Mucosa of rectum (tissue), 2 donors: ENCODE measurements at regions not wholly inside any gene's neighbourhood (a gene's known extent, or its start where the extent isn't known, plus 50 kb on each side); places are given as distances from the start of the nearest gene placed in this dataset.
"Not testable (repeated sequence)": the region's sequence is repeated elsewhere in the genome, so short reads cannot be mapped to it uniquely, and the experiment has no call there.

ENCODE experiments used
- H3K27ac ChIP-seq, 2 donors: one replicate each; pipeline ENCODE4 v1.7.0; 2013; ENCODE audit warnings: inconsistent platforms in 2 of 2, low read depth in 2 of 2, low read length in 2 of 2
- H3K27me3 ChIP-seq, 2 donors: one replicate each; pipeline ENCODE4 v1.7.0; 2013; ENCODE audit warnings: low read length in 2 of 2; ENCODE audit not compliant: control insufficient read depth in 2 of 2, insufficient read depth in 2 of 2
- H3K36me3 ChIP-seq, 2 donors: one replicate each; pipeline ENCODE4 v1.7.0; 2013; ENCODE audit warnings: low read length in 2 of 2; ENCODE audit not compliant: control insufficient read depth in 2 of 2, insufficient read depth in 2 of 2
- H3K4me1 ChIP-seq, 2 donors: one replicate each; pipeline ENCODE4 v1.7.0; 2013; ENCODE audit warnings: low read length in 2 of 2, mild to moderate bottlenecking in 1 of 2; ENCODE audit not compliant: control insufficient read depth in 2 of 2, insufficient read depth in 2 of 2
- H3K4me3 ChIP-seq, 2 donors: one replicate each; pipeline ENCODE4 v1.7.0; 2013; ENCODE audit warnings: low read length in 2 of 2
- H3K9ac ChIP-seq, 2 donors: one replicate each; pipeline ENCODE4 v1.7.0; 2013; ENCODE audit warnings: low read length in 2 of 2, low read depth in 1 of 2, mild to moderate bottlenecking in 1 of 2
- H3K9me3 ChIP-seq, 2 donors: one replicate each; pipeline ENCODE4 v1.7.0; 2013; ENCODE audit warnings: low read length in 2 of 2; ENCODE audit not compliant: control insufficient read depth in 2 of 2
- donor health status: healthy.
- donor health status: Normal muscosa, but diverticular disease.

GRCh38 chr3:33956206-33956605 is 157.8 kb downstream of the PDCD6IP start:
- peaks cover 0 to 2% of the 10 kb centered on the region in 2 donors for H3K27me3 ChIP-seq
- no peaks in the 10 kb centered on the region for H3K36me3 ChIP-seq
- no peak overlapping the region for H3K27ac ChIP-seq
- no peak overlapping the region for H3K9ac ChIP-seq
- H3K4me1 ChIP-seq = no peaks in the 10 kb centered on the region
- H3K9me3 ChIP-seq = no peaks in the 10 kb centered on the region
- no peak overlapping the region for H3K4me3 ChIP-seq

GRCh38 chr3:33956776-33957175 is 158.3 kb downstream of the PDCD6IP start:
- H3K9ac ChIP-seq = no peak overlapping the region
- no peak overlapping the region for H3K4me3 ChIP-seq
- H3K4me1 ChIP-seq = no peaks in the 10 kb centered on the region
- peaks cover 0 to 2% of the 10 kb centered on the region in 2 donors for H3K27me3 ChIP-seq
- no peaks in the 10 kb centered on the region for H3K36me3 ChIP-seq
- no peak overlapping the region for H3K27ac ChIP-seq
- no peaks in the 10 kb centered on the region for H3K9me3 ChIP-seq

GRCh38 chr3:33957176-33957575 is 158.7 kb downstream of the PDCD6IP start:
- Histone ChIP-seq H3K4me3 (no peak overlapping the region), H3K4me1 (no peaks in the 10 kb centered on the region), H3K9ac (no peak overlapping the region), H3K27me3 (peaks cover 0 to 2% of the 10 kb centered on the region in 2 donors), H3K27ac (no peak overlapping the region), H3K9me3 (no peaks in the 10 kb centered on the region), H3K36me3 (no peaks in the 10 kb centered on the region)

DNA sequence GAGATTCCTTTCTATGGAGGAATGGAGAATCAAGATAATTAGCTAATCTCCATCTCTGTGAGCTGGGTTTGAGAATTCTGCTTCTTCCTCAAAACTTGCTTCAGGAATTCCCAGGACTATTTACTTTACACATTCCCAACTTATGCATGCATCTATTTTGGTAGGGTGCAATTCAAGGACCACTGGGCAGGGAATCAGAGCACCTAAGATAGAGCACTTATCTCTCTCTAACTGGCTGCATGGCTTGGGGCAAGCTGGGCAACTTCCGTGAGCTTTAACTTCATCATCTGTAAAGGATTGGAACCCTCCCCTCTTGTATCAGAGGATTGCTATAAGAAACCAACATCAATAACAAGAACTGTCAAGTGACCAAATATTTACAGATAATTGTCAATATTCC is 160.2 kb downstream of the PDCD6IP start:
- no peak overlapping the region for H3K27ac ChIP-seq
- H3K9me3 ChIP-seq = no peaks in the 10 kb centered on the region
- H3K27me3 ChIP-seq = peaks cover 0 to 2% of the 10 kb centered on the region in 2 donors
- no peak overlapping the region for H3K9ac ChIP-seq
- H3K36me3 ChIP-seq = no peaks in the 10 kb centered on the region
- H3K4me1 ChIP-seq = no peaks in the 10 kb centered on the region
- H3K4me3 ChIP-seq = no peak overlapping the region

DNA sequence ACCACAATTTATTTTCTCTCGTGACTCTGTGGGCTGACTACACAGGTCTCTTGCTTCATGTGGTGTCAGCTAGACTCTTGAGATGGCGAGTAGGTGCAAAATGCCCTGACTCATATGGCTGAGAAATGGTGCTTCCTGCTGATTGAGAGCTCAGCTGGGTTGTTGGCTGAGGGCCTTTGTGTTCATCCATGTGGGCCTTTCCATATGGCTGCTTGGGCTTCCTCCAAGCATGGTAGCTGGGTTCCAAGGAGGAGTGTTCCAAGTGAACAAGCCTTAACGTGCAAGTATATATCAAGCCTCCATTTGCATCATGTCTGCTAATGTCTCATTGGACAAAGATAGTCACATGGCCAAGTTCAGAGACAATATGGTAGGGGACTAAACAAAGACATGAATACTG is 164.0 kb downstream of the PDCD6IP start:
- Histone ChIP-seq H3K4me3 (no peak overlapping the region), H3K36me3 (no peaks in the 10 kb centered on the region), H3K27me3 (no peaks in the 10 kb centered on the region), H3K27ac (no peak overlapping the region), H3K9me3 (no peaks in the 10 kb centered on the region), H3K9ac (no peak overlapping the region), H3K4me1 (no peaks in the 10 kb centered on the region)

DNA sequence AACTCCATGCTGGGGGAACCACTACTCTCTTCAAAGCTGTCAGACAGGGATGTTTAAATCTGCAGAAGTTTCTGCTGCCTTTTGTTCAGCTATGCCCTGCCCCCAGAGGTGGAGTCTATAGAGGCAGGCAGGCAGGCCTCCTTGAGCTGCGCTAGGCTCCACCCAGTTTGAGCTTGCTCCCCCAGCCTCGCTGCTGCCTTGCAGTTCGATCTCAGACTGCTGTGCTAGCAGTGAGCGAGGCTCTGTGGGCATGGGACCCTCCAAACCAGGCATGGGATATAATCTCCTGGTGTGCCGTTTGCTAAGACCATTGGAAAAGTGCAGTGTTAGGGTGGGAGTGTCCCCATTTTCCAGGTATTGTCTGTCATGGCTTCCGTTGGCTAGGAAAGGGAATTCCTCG is 171.8 kb downstream of the PDCD6IP start:
- not testable (repeated sequence) for H3K9ac ChIP-seq, H3K4me1 ChIP-seq, H3K4me3 ChIP-seq, H3K27ac ChIP-seq, H3K36me3 ChIP-seq, H3K27me3 ChIP-seq, H3K9me3 ChIP-seq

DNA sequence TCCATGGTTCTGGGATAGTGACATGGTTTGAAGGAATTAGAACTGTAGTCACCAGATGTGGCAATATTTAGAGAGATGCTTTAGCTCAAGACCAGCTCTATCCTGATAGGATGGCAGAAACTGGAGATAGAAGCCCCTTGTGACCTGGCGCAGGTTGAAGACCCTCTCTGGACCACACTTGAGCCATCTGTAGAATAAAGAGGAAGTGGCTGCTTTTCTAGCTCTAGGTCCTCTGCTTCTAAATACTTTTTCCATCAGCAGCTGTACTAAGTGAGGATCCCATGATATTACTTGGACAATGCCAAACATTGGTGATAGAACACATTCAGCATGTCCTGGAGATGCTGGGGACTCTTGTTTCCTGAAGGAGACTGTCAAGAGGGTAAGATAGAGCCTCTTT is 172.6 kb downstream of the PDCD6IP start:
- Histone ChIP-seq H3K4me3 (no peak overlapping the region), H3K9ac (no peak overlapping the region), H3K4me1 (no peaks in the 10 kb centered on the region), H3K27me3 (no peaks in the 10 kb centered on the region), H3K9me3 (peaks cover 0 to 4% of the 10 kb centered on the region in 2 donors), H3K36me3 (no peaks in the 10 kb centered on the region), H3K27ac (no peak overlapping the region)

- H3K9ac ChIP-seq = no peak overlapping the region
- no peaks in the 10 kb centered on the region for H3K27me3 ChIP-seq
- H3K4me3 ChIP-seq = no peak overlapping the region
- no peaks in the 10 kb centered on the region for H3K36me3 ChIP-seq
- H3K4me1 ChIP-seq = no peaks in the 10 kb centered on the region
- H3K27ac ChIP-seq = no peak overlapping the region
- peaks cover 0 to 4% of the 10 kb centered on the region in 2 donors for H3K9me3 ChIP-seq
Measured at GRCh38 chr3:33975463-33975862, 177.0 kb downstream of the PDCD6IP start.

DNA sequence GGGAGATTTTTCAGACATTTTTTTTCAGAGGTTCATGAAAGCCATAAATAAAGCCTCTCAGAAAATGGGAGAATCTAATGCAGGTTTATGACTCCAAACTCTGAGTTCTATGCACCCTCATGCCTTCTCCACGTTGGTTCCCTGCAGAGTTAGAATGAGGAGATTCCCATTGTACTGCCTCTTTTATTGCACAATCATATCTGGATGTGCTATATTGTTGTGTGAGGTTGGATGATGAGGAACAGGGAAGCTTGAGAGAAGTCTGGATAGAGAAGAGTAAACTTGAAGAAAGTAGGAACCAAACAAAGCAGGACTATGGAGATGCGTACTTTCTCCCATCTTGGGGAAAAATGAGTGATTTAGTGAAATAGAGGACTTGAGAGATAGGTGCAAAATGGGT is 178.8 kb downstream of the PDCD6IP start:
- H3K4me1 ChIP-seq = no peaks in the 10 kb centered on the region
- H3K9ac ChIP-seq = no peak overlapping the region
- H3K27ac ChIP-seq = no peak overlapping the region
- H3K9me3 ChIP-seq = no peaks in the 10 kb centered on the region
- no peaks in the 10 kb centered on the region for H3K36me3 ChIP-seq
- no peaks in the 10 kb centered on the region for H3K27me3 ChIP-seq
- no peak overlapping the region for H3K4me3 ChIP-seq

DNA sequence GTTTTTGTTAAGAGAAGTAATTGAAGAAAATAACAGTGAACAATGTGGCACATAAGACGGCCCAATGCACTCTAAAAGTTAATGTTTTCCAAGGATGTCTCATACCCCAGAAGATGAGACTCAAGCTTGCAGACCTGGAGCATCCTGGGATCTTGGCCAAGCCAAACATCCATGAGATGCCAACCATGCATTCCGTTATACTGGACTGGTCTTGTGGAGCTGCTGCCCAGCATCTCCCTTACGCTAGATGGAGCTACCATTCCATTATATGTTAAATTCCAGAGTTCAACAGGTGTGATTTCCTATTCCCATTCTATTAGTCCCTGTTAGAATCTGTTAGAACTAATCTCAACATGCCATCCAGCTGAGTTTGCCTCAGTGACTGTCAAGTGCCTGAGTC is 181.8 kb downstream of the PDCD6IP start:
- no peaks in the 10 kb centered on the region for H3K4me1 ChIP-seq
- H3K9me3 ChIP-seq = no peaks in the 10 kb centered on the region
- no peaks in the 10 kb centered on the region for H3K27me3 ChIP-seq
- no peak overlapping the region for H3K27ac ChIP-seq
- no peak overlapping the region for H3K9ac ChIP-seq
- no peak overlapping the region for H3K4me3 ChIP-seq
- no peaks in the 10 kb centered on the region for H3K36me3 ChIP-seq

DNA sequence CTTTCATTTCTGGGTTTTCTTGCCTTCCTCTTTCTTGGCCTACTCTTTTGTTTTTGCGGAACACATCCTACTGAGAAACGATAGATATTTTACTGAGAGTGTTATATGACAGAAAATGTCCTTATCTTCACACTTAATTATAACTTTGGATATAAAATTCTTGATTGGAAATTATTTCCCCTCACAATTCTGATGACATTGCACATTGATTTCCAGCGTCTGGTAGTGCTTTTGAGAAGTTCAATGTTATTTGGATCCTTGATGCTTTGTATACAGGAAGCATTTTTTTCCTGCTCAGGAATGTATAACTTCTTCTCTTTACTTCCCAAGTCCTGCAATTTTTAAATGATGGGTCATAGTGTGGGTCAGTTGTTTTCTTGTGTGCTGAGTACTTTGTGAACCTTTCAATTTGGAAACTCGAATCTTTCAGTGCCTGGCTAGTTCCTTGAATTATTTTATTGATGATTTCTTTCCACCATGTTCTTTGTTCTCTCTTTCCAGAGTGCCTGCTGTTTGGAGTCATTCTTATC is 183.9 kb downstream of the PDCD6IP start:
- no peak overlapping the region for H3K4me3 ChIP-seq
- no peaks in the 10 kb centered on the region for H3K36me3 ChIP-seq
- H3K4me1 ChIP-seq = no peaks in the 10 kb centered on the region
- no peaks in the 10 kb centered on the region for H3K9me3 ChIP-seq
- no peaks in the 10 kb centered on the region for H3K27me3 ChIP-seq
- H3K27ac ChIP-seq = no peak overlapping the region
- no peak overlapping the region for H3K9ac ChIP-seq
